Neural crest cell (in vitro differentiated cells): ENCODE measurements at regions not wholly inside any gene's neighbourhood (a gene's known extent, or its start where the extent isn't known, plus 50 kb on each side); places are given as distances from the start of the nearest gene placed in this dataset.

Experiments used
- DNase-seq: peaks from one replicate; pipeline ENCODE4 v3.0.0; 2021; ENCODE audit warnings: low read depth, mixed read lengths, low spot score
- H3K27ac Mint-ChIP-seq: one replicate; pipeline ENCODE4 v1.8.0; 2021; ENCODE audit warnings: mild to moderate bottlenecking, mixed read lengths; ENCODE audit not compliant: unreplicated experiment
- H3K27me3 Mint-ChIP-seq: 2 replicates; pipeline ENCODE4 v1.8.0; 2021; ENCODE audit warnings: low read depth, mild to moderate bottlenecking, mixed read lengths
- H3K36me3 Mint-ChIP-seq: 2 replicates; pipeline ENCODE4 v1.8.0; 2021; ENCODE audit warnings: low read depth, mild to moderate bottlenecking, mixed read lengths
- H3K4me1 Mint-ChIP-seq: 2 replicates; pipeline ENCODE4 v1.8.0; 2021; ENCODE audit warnings: mixed read lengths
- H3K4me3 Mint-ChIP-seq: one replicate; pipeline ENCODE4 v1.8.0; 2021; ENCODE audit warnings: mild to moderate bottlenecking, mixed read lengths
- H3K9me3 Mint-ChIP-seq: 2 replicates; pipeline ENCODE4 v1.8.0; 2021; ENCODE audit warnings: mixed read lengths
- CTCF ChIP-seq: fragments of 200-600 bp; sonication (generic); conservative IDR thresholded peaks from 2 replicates; pipeline ENCODE4 v1.5.0; 2021; ENCODE audit warnings: antibody characterized with exemption, mild to moderate bottlenecking

GRCh38 chr6:170207586-170208181, 83.2 kb downstream of the DLL1 start:
- Mint-ChIP-seq H3K36me3 (no peaks in the 10 kb centered on the region), H3K9me3 (peaks cover 4% of the 10 kb centered on the region), H3K4me3 (no peak overlapping the region), H3K4me1 (no peaks in the 10 kb centered on the region), H3K27me3 (peaks cover 4% of the 10 kb centered on the region), H3K27ac (no peak overlapping the region)
- DNase-seq = no peak
- TF ChIP-seq CTCF = no peak

- H3K36me3 Mint-ChIP-seq = no peaks in the 10 kb centered on the region
- peaks cover 4% of the 10 kb centered on the region for H3K9me3 Mint-ChIP-seq
- H3K27ac Mint-ChIP-seq = no peak overlapping the region
- no peaks in the 10 kb centered on the region for H3K4me1 Mint-ChIP-seq
- peaks cover 4% of the 10 kb centered on the region for H3K27me3 Mint-ChIP-seq
- TF ChIP-seq CTCF = no peak
- H3K4me3 Mint-ChIP-seq = no peak overlapping the region
- DNase-seq = no peak
These were observed 83.9 kb downstream of the DLL1 start for GRCh38 chr6:170206851-170207431.

- Mint-ChIP-seq H3K27me3 (peaks cover 4% of the 10 kb centered on the region), H3K36me3 (no peaks in the 10 kb centered on the region), H3K27ac (no peak overlapping the region), H3K9me3 (peaks cover 4% of the 10 kb centered on the region), H3K4me3 (no peak overlapping the region), H3K4me1 (no peaks in the 10 kb centered on the region)
- TF ChIP-seq CTCF = no peak
- no peak for DNase-seq
These were observed 84.6 kb downstream of the DLL1 start for GRCh38 chr6:170206317-170206621.

- peaks cover 4% of the 10 kb centered on the region for H3K9me3 Mint-ChIP-seq
- H3K27me3 Mint-ChIP-seq = peaks cover 4% of the 10 kb centered on the region
- DNase-seq = no peak
- H3K4me3 Mint-ChIP-seq = no peak overlapping the region
- no peak overlapping the region for H3K27ac Mint-ChIP-seq
- TF ChIP-seq CTCF = no peak
- no peaks in the 10 kb centered on the region for H3K36me3 Mint-ChIP-seq
- no peaks in the 10 kb centered on the region for H3K4me1 Mint-ChIP-seq
These were observed 85.2 kb downstream of the DLL1 start for GRCh38 chr6:170205534-170206316.

GRCh38 chr6:170205126-170205525, 85.8 kb downstream of the DLL1 start:
- no peaks in the 10 kb centered on the region for H3K36me3 Mint-ChIP-seq
- H3K9me3 Mint-ChIP-seq = peaks cover 4% of the 10 kb centered on the region
- no peak overlapping the region for H3K4me3 Mint-ChIP-seq
- no peaks in the 10 kb centered on the region for H3K4me1 Mint-ChIP-seq
- no peaks in the 10 kb centered on the region for H3K27me3 Mint-ChIP-seq
- TF ChIP-seq CTCF = no peak
- no peak overlapping the region for H3K27ac Mint-ChIP-seq
- DNase-seq = no peak
